MCF 10A (cell line): ENCODE measurements at regions not wholly inside any gene's neighbourhood (a gene's known extent, or its start where the extent isn't known, plus 50 kb on each side); places are given as distances from the start of the nearest gene placed in this dataset.

Source experiments
- BruUV-seq: library from RNA; stranded (reverse); fragments of 400-500 nt; replicated peaks from 2 replicates; lab custom pipeline; 2021; lab: Mats Ljungman, UMichigan
- CTCF ChIA-PET: fragments of 300-600 bp; sonication (Branson Sonifier 250); formaldehyde crosslinking; extraction: SDS; loops from one replicate; lab custom pipeline; 2021; ENCODE audit warnings: antibody characterized with exemption, inconsistent platforms; lab: Yijun Ruan, JAX
- POLR2A ChIA-PET: fragments of 300-600, 350-650 bp; sonication (Branson Sonifier 250); formaldehyde crosslinking; extraction: SDS; loops from one replicate; lab custom pipeline; 2020; ENCODE audit warnings: antibody characterized with exemption, inconsistent platforms; lab: Yijun Ruan, JAX
- DNase-seq: peaks from one replicate; pipeline ENCODE4 v3.0.0-alpha.2; 2018; ENCODE audit not compliant: unreplicated experiment
- H3K27ac Mint-ChIP-seq: one replicate; pipeline ENCODE4 v1.8.0; 2022; ENCODE audit warnings: mild to moderate bottlenecking, low read depth, mixed read lengths; ENCODE audit not compliant: unreplicated experiment
- H3K27me3 Mint-ChIP-seq: one replicate; pipeline ENCODE4 v1.8.0; 2022; ENCODE audit warnings: mixed read lengths; ENCODE audit not compliant: insufficient read depth, unreplicated experiment
- H3K36me3 Mint-ChIP-seq: one replicate; pipeline ENCODE4 v1.8.0; 2022; ENCODE audit warnings: mild to moderate bottlenecking, moderate library complexity, mixed read lengths; ENCODE audit not compliant: insufficient read depth, unreplicated experiment
- H3K4me1 Mint-ChIP-seq: one replicate; pipeline ENCODE4 v1.8.0; 2022; ENCODE audit warnings: mixed read lengths; ENCODE audit not compliant: insufficient read depth, unreplicated experiment
- H3K4me3 Mint-ChIP-seq: one replicate; pipeline ENCODE4 v1.8.0; 2022; ENCODE audit warnings: mild to moderate bottlenecking, moderate library complexity, mixed read lengths; ENCODE audit not compliant: unreplicated experiment
- H3K9me3 Mint-ChIP-seq: one replicate; pipeline ENCODE4 v1.8.0; 2022; ENCODE audit warnings: mixed read lengths; ENCODE audit not compliant: unreplicated experiment
- intact Hi-C: fragments of 100-400 bp; cut with micrococcal nuclease; formaldehyde crosslinking; loops from 2 replicates; pipeline ENCODE4 v1.14.1; 2022
- TF ChIP-seq, protein P1 (sequence below): fragments of 200-600 bp; IDR thresholded peaks from one replicate; pipeline ENCODE4 v1.8.0; 2022; ENCODE audit warnings: antibody characterized with exemption, mild to moderate bottlenecking; ENCODE audit not compliant: unreplicated experiment

DNA sequence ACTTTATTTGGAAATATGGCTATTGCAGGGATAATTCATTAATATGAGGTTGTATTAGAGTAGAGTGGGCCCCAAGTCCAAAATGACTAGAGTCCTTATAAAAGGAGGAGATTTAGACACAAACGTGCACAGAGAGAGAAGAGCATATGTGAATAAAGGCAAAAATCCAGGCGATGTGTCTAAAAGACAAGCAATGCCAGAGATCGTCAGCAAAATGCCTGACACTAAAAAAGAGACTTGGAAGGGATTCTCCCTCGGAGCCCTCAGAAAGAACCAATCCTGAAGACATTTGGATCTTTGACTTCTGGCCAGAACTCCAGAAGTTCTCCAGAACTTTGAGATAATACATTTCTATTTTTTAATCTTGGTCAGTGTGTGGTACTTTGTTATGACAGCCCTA lies 472.1 kb downstream of the NLGN4X start:
- TF ChIP-seq, protein P1, sequence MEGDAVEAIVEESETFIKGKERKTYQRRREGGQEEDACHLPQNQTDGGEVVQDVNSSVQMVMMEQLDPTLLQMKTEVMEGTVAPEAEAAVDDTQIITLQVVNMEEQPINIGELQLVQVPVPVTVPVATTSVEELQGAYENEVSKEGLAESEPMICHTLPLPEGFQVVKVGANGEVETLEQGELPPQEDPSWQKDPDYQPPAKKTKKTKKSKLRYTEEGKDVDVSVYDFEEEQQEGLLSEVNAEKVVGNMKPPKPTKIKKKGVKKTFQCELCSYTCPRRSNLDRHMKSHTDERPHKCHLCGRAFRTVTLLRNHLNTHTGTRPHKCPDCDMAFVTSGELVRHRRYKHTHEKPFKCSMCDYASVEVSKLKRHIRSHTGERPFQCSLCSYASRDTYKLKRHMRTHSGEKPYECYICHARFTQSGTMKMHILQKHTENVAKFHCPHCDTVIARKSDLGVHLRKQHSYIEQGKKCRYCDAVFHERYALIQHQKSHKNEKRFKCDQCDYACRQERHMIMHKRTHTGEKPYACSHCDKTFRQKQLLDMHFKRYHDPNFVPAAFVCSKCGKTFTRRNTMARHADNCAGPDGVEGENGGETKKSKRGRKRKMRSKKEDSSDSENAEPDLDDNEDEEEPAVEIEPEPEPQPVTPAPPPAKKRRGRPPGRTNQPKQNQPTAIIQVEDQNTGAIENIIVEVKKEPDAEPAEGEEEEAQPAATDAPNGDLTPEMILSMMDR = no peak
- Mint-ChIP-seq H3K9me3 (peaks cover 21% of the 10 kb centered on the region), H3K4me3 (no peak overlapping the region), H3K27ac (no peak overlapping the region), H3K4me1 (no peaks in the 10 kb centered on the region), H3K36me3 (no peaks in the 10 kb centered on the region), H3K27me3 (no peaks in the 10 kb centered on the region)
- no TSS peak for BruUV-seq
- DNase-seq = no peak
- intact Hi-C loops = no loop called here
- POLR2A ChIA-PET = no interaction called here
- CTCF ChIA-PET = no interaction called here

DNA sequence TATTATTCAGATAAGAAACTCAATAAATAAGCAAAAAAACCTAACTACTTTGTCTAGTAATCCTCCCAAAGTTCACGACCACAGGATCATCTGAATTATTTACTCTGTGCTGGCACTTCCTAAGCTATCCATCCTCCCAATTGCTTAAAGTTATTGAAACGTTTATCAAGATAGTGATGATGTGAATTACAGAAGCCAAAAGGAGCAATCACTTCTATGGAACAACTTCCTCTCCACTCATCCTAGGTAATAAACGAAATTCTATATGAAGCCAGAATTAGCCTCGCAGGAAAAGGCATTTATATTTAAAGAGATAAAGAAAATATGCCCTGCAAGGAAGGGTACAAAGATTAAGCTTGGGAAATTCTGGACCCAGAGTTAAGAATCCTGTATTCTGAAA lies 475.4 kb downstream of the NLGN4X start:
- H3K27me3 Mint-ChIP-seq = no peaks in the 10 kb centered on the region
- no peak overlapping the region for H3K27ac Mint-ChIP-seq
- CTCF ChIA-PET = no interaction called here
- H3K4me1 Mint-ChIP-seq = no peaks in the 10 kb centered on the region
- no peaks in the 10 kb centered on the region for H3K36me3 Mint-ChIP-seq
- no TSS peak for BruUV-seq
- H3K9me3 Mint-ChIP-seq = peaks cover 18% of the 10 kb centered on the region
- intact Hi-C loops = no loop called here
- TF ChIP-seq, protein P1 = no peak
- no peak for DNase-seq
- H3K4me3 Mint-ChIP-seq = no peak overlapping the region
- POLR2A ChIA-PET = no interaction called here

DNA sequence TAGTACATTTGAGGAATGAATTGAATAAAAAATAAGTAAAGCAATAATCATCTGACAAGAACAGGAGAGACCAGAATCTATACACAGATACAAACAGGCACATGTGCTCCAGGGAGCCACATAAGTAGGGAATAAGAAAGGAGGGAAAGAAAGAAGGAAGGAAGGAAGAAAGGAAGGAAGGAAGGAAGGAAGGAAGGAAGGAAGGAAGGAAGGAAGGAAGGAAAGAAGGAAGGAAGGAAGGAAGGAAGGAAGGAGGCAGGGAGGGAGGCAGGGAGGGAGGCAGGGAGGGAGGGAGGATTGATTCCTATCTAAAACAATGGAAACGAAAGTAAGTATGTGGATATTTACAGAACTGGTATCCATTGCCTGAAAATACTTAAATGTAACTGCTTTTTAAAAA lies 475.8 kb downstream of the NLGN4X start:
- intact Hi-C loops = no loop called here
- TF ChIP-seq, protein P1 = no peak
- CTCF ChIA-PET = no interaction called here
- H3K4me3 Mint-ChIP-seq = no peak overlapping the region
- POLR2A ChIA-PET = no interaction called here
- no peaks in the 10 kb centered on the region for H3K27me3 Mint-ChIP-seq
- no TSS peak for BruUV-seq
- no peaks in the 10 kb centered on the region for H3K36me3 Mint-ChIP-seq
- no peaks in the 10 kb centered on the region for H3K4me1 Mint-ChIP-seq
- H3K27ac Mint-ChIP-seq = no peak overlapping the region
- DNase-seq = no peak
- peaks cover 18% of the 10 kb centered on the region for H3K9me3 Mint-ChIP-seq

DNA sequence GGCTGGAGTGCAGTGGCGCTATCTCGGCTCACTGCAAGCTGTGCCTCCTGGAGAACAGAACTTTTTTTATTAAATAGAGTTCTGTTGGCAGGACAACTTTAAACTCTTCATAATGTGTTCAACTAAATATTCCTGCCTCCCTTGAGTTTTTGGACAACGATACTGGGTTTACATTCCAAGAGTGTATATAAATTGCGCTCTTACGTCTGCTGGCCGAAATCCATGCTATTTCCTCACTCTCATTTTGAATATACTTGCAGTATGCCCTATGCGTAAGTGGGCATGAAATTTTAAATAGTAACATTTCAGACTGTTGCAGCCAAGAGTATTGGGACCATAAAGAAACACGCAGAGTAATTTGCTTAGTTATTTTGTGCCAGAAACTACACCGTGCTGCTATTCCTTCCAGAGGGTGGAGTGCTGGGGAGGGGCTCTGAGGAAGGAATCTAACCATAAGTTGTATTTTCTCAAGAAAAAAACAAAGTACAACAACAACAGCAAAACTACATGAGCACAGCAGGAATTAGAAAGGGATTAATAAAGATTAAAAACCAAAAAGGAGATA lies 480.0 kb downstream of the NLGN4X start:
- Mint-ChIP-seq H3K36me3 (no peaks in the 10 kb centered on the region), H3K27ac (no peak overlapping the region)
- POLR2A ChIA-PET = no interaction called here

More for the DNA sequence above, 480.0 kb downstream of the NLGN4X start:
- no peak for DNase-seq
- intact Hi-C loops = no loop called here
- Mint-ChIP-seq H3K9me3 (peaks cover 33% of the 10 kb centered on the region), H3K4me3 (no peak overlapping the region), H3K27me3 (no peaks in the 10 kb centered on the region), H3K4me1 (no peaks in the 10 kb centered on the region)
- TF ChIP-seq, protein P1 = no peak
- no TSS peak for BruUV-seq
- CTCF ChIA-PET = no interaction called here
